Central memory CD8-positive, alpha-beta T cell (primary cell): ENCODE measurements at regions not wholly inside any gene's neighbourhood (a gene's known extent, or its start where the extent isn't known, plus 50 kb on each side); places are given as distances from the start of the nearest gene placed in this dataset.

Experiments used
- ATAC-seq: fragments of 150-1000 bp; cut with Tn5 transposase; replicated peaks from 2 replicates; pipeline ENCODE4 v1.10.0; 2022; ENCODE audit warnings: mild to moderate bottlenecking, moderate FRiP score, moderate number of reproducible peaks; ENCODE audit not compliant: poor library complexity, severe bottlenecking; ENCODE audit errors: extremely low read depth
- DNase-seq, 2 donors: peaks; one replicate each; pipeline ENCODE4 v3.0.0; 2021; ENCODE audit warnings: low spot score in 2 of 2
- H3K27ac Mint-ChIP-seq: one replicate; pipeline ENCODE4 v1.8.0; 2022; ENCODE audit warnings: low read depth, mild to moderate bottlenecking, moderate library complexity, mixed read lengths
- H3K27me3 Mint-ChIP-seq: one replicate; pipeline ENCODE4 v1.8.0; 2022; ENCODE audit warnings: mixed read lengths
- H3K36me3 Mint-ChIP-seq: one replicate; pipeline ENCODE4 v1.8.0; 2022; ENCODE audit warnings: mild to moderate bottlenecking, moderate library complexity, mixed read lengths; ENCODE audit not compliant: insufficient read depth
- H3K4me1 Mint-ChIP-seq: one replicate; pipeline ENCODE4 v1.8.0; 2022; ENCODE audit warnings: mixed read lengths
- H3K4me3 Mint-ChIP-seq: one replicate; pipeline ENCODE4 v1.8.0; 2022; ENCODE audit warnings: mild to moderate bottlenecking, moderate library complexity, mixed read lengths
- H3K9me3 Mint-ChIP-seq: one replicate; pipeline ENCODE4 v1.8.0; 2022; ENCODE audit warnings: mixed read lengths

GRCh38 chr2:100752628-100753333 lies 67.2 kb upstream of the NPAS2 start:
- Mint-ChIP-seq H3K27me3 (peaks cover 59% of the 10 kb centered on the region), H3K27ac (no peak overlapping the region), H3K36me3 (no peaks in the 10 kb centered on the region), H3K4me3 (no peak overlapping the region), H3K4me1 (peaks cover 7% of the 10 kb centered on the region), H3K9me3 (no peaks in the 10 kb centered on the region)
- ATAC-seq (no peak), DNase-seq (no peak)

- ATAC-seq: no peak
- peaks cover under 1% of the 10 kb centered on the region for H3K4me1 Mint-ChIP-seq
- no peaks in the 10 kb centered on the region for H3K9me3 Mint-ChIP-seq
- no peak overlapping the region for H3K4me3 Mint-ChIP-seq
- DNase-seq: no peak
- no peaks in the 10 kb centered on the region for H3K36me3 Mint-ChIP-seq
- H3K27me3 Mint-ChIP-seq: peaks cover 52% of the 10 kb centered on the region
- H3K27ac Mint-ChIP-seq: no peak overlapping the region
Observed at GRCh38 chr2:100753444-100753843, 66.5 kb upstream of the NPAS2 start.

DNA sequence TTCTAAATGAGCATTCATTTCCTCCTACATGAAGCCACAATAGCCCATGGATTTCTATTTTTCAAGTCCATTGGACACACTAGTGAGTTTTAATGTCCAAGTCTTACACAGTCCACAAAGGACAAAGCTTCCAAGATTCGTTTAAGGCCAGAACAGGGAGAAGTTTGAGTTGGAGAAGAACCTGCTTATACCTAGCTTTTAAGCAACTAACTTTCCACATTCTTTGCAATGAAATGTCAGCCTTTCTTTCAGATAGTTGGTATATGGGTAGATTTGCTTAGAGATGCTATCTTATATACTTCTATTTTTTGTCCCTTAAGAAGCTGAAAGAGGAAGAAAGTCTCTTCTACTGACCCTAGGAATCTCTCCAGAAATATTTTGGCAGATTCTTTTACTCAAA lies 66.1 kb upstream of the NPAS2 start:
- Mint-ChIP-seq H3K27me3 (peaks cover 48% of the 10 kb centered on the region), H3K4me1 (no peaks in the 10 kb centered on the region), H3K9me3 (no peaks in the 10 kb centered on the region), H3K36me3 (no peaks in the 10 kb centered on the region), H3K27ac (no peak overlapping the region), H3K4me3 (no peak overlapping the region)
- DNase-seq (no peak), ATAC-seq (no peak)

- H3K36me3 Mint-ChIP-seq: no peaks in the 10 kb centered on the region
- H3K27ac Mint-ChIP-seq: no peak overlapping the region
- H3K9me3 Mint-ChIP-seq: no peaks in the 10 kb centered on the region
- DNase-seq (no peak), ATAC-seq (no peak)
- no peaks in the 10 kb centered on the region for H3K4me1 Mint-ChIP-seq
- H3K4me3 Mint-ChIP-seq: no peak overlapping the region
- peaks cover 41% of the 10 kb centered on the region for H3K27me3 Mint-ChIP-seq
Observed at GRCh38 chr2:100754951-100755350, 65.0 kb upstream of the NPAS2 start.

GRCh38 chr2:100755441-100755840 lies 64.5 kb upstream of the NPAS2 start:
- no peak overlapping the region for H3K4me3 Mint-ChIP-seq
- H3K4me1 Mint-ChIP-seq: no peaks in the 10 kb centered on the region
- no peak overlapping the region for H3K27ac Mint-ChIP-seq
- H3K27me3 Mint-ChIP-seq: peaks cover 37% of the 10 kb centered on the region
- ATAC-seq (no peak), DNase-seq (no peak)
- no peaks in the 10 kb centered on the region for H3K9me3 Mint-ChIP-seq
- no peaks in the 10 kb centered on the region for H3K36me3 Mint-ChIP-seq

GRCh38 chr2:100756704-100757103 lies 63.2 kb upstream of the NPAS2 start:
- H3K27me3 Mint-ChIP-seq: peaks cover 34% of the 10 kb centered on the region
- H3K36me3 Mint-ChIP-seq: no peaks in the 10 kb centered on the region
- H3K4me1 Mint-ChIP-seq: no peaks in the 10 kb centered on the region
- no peaks in the 10 kb centered on the region for H3K9me3 Mint-ChIP-seq
- DNase-seq (no peak), ATAC-seq (no peak)
- H3K27ac Mint-ChIP-seq: no peak overlapping the region
- H3K4me3 Mint-ChIP-seq: no peak overlapping the region

GRCh38 chr2:100757621-100758394 lies 62.1 kb upstream of the NPAS2 start:
- Mint-ChIP-seq H3K36me3 (no peaks in the 10 kb centered on the region), H3K4me1 (no peaks in the 10 kb centered on the region), H3K27ac (no peak overlapping the region), H3K9me3 (no peaks in the 10 kb centered on the region), H3K4me3 (no peak overlapping the region), H3K27me3 (peaks cover 34% of the 10 kb centered on the region)
- no peak for ATAC-seq
- DNase-seq: no peak

DNA sequence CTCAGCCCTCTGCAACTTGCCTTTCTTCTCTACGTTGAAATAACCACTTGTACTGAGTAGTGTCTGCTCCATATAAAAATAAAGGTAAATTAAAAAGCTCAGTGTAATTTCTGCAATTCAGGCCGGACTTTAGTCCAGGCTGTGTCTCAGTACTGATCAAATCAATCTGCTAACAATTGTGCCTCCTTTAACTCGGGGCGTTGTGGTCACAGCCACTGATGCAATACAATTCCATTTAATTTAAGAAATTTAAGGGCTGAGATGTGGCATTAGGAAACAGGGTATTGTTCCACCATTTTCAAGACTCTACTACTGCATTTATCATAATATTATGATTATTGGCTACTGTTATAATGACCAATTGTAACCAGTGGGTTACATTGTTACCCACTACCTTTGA lies 60.0 kb upstream of the NPAS2 start:
- Mint-ChIP-seq H3K27ac (no peak overlapping the region), H3K4me3 (no peak overlapping the region), H3K36me3 (no peaks in the 10 kb centered on the region), H3K4me1 (no peaks in the 10 kb centered on the region), H3K27me3 (peaks cover 41% of the 10 kb centered on the region), H3K9me3 (no peaks in the 10 kb centered on the region)
- no peak for ATAC-seq
- no peak for DNase-seq

GRCh38 chr2:100761365-100761764 lies 58.6 kb upstream of the NPAS2 start:
- no peak for DNase-seq
- no peaks in the 10 kb centered on the region for H3K9me3 Mint-ChIP-seq
- H3K36me3 Mint-ChIP-seq: no peaks in the 10 kb centered on the region
- no peaks in the 10 kb centered on the region for H3K4me1 Mint-ChIP-seq
- H3K27me3 Mint-ChIP-seq: peaks cover 54% of the 10 kb centered on the region
- no peak overlapping the region for H3K4me3 Mint-ChIP-seq
- ATAC-seq: no peak
- no peak overlapping the region for H3K27ac Mint-ChIP-seq

GRCh38 chr2:100764430-100764829 lies 55.5 kb upstream of the NPAS2 start:
- Mint-ChIP-seq H3K27ac (no peak overlapping the region), H3K36me3 (no peaks in the 10 kb centered on the region), H3K4me1 (no peaks in the 10 kb centered on the region), H3K27me3 (peaks cover 74% of the 10 kb centered on the region), H3K9me3 (no peaks in the 10 kb centered on the region), H3K4me3 (no peak overlapping the region)
- DNase-seq (no peak), ATAC-seq (no peak)

GRCh38 chr2:100765481-100765880 lies 54.5 kb upstream of the NPAS2 start:
- no peak overlapping the region for H3K27ac Mint-ChIP-seq
- no peak overlapping the region for H3K4me3 Mint-ChIP-seq
- H3K36me3 Mint-ChIP-seq: no peaks in the 10 kb centered on the region
- peaks cover 80% of the 10 kb centered on the region for H3K27me3 Mint-ChIP-seq
- H3K9me3 Mint-ChIP-seq: no peaks in the 10 kb centered on the region
- ATAC-seq: no peak
- H3K4me1 Mint-ChIP-seq: no peaks in the 10 kb centered on the region
- no peak for DNase-seq

- Mint-ChIP-seq H3K36me3 (no peaks in the 10 kb centered on the region), H3K4me1 (no peaks in the 10 kb centered on the region), H3K27me3 (peaks cover 76% of the 10 kb centered on the region), H3K27ac (peak overlapping the region; percentile 17), H3K9me3 (no peaks in the 10 kb centered on the region), H3K4me3 (no peak overlapping the region)
- DNase-seq (no peak), ATAC-seq (no peak)
Observed at GRCh38 chr2:100766256-100766655, 53.7 kb upstream of the NPAS2 start.

DNA sequence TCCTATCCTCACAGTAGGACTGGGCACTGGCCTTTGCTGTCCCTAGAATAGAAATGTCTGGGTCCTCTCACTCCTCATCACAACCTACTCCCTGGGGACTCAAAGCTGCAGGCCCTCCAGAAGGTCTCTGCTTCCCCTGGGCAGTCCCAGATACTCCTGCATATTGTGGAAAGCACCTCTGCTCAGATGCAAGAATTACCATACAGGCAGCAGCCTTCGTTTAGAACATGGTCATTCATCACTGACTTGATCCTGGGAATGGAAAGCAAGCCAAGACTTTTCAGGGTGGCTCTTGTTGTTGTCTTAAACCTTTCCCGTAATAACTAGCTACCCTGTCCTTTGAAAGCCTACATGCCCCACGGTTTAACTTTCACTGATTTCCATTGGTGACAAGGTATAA lies 53.1 kb upstream of the NPAS2 start:
- H3K9me3 Mint-ChIP-seq: no peaks in the 10 kb centered on the region
- DNase-seq (no peak), ATAC-seq (no peak)
- H3K4me1 Mint-ChIP-seq: no peaks in the 10 kb centered on the region
- no peaks in the 10 kb centered on the region for H3K36me3 Mint-ChIP-seq
- H3K4me3 Mint-ChIP-seq: no peak overlapping the region
- no peak overlapping the region for H3K27ac Mint-ChIP-seq
- H3K27me3 Mint-ChIP-seq: peaks cover 73% of the 10 kb centered on the region
